ENCODE measurements at regions not wholly inside any gene's neighbourhood (a gene's known extent, or its start where the extent isn't known, plus 50 kb on each side); places are given as distances from the start of the nearest gene placed in this dataset.

- no peak; the same call in 1 of the 2 replicates for TF ChIP-seq CTCF (conservative IDR thresholded peaks at IDR 0.05; ENCODE audit: low read depth, low read length)
- no peak for TF ChIP-seq EZH2 (IDR thresholded peaks at IDR 0.05; ENCODE audit: borderline replicate concordance, low read depth, low read length, poor library complexity, severe bottlenecking)
Observed at GRCh38 chr3:535566-536416, 339.2 kb downstream of the CHL1 start.
